ENCODE measurements at regions not wholly inside any gene's neighbourhood (a gene's known extent, or its start where the extent isn't known, plus 50 kb on each side); places are given as distances from the start of the nearest gene placed in this dataset.

DNA sequence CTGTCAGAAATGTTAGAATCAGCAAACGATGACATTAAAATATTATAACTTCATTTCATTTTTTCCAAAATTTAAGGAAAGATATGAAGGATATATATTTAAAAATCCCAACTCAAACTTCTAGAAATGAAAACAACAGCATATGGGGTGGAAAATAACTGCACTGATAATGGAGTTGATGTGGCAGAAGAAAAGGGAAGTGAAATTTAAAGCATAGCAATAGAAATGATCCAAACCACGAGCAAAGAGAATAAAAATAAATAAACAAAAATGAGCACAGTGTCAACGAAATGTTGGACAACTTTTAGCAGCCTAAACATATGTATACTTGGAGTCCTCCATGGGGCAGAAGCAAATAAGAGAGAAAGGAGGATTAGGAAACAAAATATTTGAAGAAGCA lies 280.2 kb downstream of the KCNJ3 start (continued):
- TF ChIP-seq, protein P1, sequence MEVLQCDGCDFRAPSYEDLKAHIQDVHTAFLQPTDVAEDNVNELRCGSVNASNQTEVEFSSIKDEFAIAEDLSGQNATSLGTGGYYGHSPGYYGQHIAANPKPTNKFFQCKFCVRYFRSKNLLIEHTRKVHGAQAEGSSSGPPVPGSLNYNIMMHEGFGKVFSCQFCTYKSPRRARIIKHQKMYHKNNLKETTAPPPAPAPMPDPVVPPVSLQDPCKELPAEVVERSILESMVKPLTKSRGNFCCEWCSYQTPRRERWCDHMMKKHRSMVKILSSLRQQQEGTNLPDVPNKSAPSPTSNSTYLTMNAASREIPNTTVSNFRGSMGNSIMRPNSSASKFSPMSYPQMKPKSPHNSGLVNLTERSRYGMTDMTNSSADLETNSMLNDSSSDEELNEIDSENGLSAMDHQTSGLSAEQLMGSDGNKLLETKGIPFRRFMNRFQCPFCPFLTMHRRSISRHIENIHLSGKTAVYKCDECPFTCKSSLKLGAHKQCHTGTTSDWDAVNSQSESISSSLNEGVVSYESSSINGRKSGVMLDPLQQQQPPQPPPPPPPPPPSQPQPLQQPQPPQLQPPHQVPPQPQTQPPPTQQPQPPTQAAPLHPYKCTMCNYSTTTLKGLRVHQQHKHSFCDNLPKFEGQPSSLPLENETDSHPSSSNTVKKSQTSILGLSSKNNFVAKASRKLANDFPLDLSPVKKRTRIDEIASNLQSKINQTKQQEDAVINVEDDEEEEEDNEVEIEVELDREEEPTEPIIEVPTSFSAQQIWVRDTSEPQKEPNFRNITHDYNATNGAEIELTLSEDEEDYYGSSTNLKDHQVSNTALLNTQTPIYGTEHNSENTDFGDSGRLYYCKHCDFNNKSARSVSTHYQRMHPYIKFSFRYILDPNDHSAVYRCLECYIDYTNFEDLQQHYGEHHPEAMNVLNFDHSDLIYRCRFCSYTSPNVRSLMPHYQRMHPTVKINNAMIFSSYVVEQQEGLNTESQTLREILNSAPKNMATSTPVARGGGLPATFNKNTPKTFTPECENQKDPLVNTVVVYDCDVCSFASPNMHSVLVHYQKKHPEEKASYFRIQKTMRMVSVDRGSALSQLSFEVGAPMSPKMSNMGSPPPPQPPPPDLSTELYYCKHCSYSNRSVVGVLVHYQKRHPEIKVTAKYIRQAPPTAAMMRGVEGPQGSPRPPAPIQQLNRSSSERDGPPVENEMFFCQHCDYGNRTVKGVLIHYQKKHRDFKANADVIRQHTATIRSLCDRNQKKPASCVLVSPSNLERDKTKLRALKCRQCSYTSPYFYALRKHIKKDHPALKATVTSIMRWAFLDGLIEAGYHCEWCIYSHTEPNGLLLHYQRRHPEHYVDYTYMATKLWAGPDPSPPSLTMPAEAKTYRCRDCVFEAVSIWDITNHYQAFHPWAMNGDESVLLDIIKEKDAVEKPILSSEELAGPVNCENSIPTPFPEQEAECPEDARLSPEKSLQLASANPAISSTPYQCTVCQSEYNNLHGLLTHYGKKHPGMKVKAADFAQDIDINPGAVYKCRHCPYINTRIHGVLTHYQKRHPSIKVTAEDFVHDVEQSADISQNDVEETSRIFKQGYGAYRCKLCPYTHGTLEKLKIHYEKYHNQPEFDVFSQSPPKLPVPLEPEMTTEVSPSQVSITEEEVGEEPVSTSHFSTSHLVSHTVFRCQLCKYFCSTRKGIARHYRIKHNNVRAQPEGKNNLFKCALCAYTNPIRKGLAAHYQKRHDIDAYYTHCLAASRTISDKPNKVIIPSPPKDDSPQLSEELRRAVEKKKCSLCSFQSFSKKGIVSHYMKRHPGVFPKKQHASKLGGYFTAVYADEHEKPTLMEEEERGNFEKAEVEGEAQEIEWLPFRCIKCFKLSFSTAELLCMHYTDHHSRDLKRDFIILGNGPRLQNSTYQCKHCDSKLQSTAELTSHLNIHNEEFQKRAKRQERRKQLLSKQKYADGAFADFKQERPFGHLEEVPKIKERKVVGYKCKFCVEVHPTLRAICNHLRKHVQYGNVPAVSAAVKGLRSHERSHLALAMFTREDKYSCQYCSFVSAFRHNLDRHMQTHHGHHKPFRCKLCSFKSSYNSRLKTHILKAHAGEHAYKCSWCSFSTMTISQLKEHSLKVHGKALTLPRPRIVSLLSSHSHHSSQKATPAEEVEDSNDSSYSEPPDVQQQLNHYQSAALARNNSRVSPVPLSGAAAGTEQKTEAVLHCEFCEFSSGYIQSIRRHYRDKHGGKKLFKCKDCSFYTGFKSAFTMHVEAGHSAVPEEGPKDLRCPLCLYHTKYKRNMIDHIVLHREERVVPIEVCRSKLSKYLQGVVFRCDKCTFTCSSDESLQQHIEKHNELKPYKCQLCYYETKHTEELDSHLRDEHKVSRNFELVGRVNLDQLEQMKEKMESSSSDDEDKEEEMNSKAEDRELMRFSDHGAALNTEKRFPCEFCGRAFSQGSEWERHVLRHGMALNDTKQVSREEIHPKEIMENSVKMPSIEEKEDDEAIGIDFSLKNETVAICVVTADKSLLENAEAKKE (CRISPR knock-in tag; IDR thresholded peaks at IDR 0.05): no peak
- TF ChIP-seq, protein P2, sequence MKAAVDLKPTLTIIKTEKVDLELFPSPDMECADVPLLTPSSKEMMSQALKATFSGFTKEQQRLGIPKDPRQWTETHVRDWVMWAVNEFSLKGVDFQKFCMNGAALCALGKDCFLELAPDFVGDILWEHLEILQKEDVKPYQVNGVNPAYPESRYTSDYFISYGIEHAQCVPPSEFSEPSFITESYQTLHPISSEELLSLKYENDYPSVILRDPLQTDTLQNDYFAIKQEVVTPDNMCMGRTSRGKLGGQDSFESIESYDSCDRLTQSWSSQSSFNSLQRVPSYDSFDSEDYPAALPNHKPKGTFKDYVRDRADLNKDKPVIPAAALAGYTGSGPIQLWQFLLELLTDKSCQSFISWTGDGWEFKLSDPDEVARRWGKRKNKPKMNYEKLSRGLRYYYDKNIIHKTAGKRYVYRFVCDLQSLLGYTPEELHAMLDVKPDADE (IDR thresholded peaks at IDR 0.05): no peak
- TF ChIP-seq CREB1 (CRISPR knock-in tag; IDR thresholded peaks at IDR 0.05; ENCODE audit: low read depth) (no peak), NANOG (IDR thresholded peaks at IDR 0.05; ENCODE audit: borderline replicate concordance) (no peak), POLR2AphosphoS5 (IDR thresholded peaks at IDR 0.05; ENCODE audit: low read depth) (no peak), JUNB (IDR thresholded peaks at IDR 0.05; ENCODE audit: unreplicated experiment) (no peak), STAT1 (IDR thresholded peaks at IDR 0.05; ENCODE audit: unreplicated experiment) (no peak)
- TF ChIP-seq, protein P3, sequence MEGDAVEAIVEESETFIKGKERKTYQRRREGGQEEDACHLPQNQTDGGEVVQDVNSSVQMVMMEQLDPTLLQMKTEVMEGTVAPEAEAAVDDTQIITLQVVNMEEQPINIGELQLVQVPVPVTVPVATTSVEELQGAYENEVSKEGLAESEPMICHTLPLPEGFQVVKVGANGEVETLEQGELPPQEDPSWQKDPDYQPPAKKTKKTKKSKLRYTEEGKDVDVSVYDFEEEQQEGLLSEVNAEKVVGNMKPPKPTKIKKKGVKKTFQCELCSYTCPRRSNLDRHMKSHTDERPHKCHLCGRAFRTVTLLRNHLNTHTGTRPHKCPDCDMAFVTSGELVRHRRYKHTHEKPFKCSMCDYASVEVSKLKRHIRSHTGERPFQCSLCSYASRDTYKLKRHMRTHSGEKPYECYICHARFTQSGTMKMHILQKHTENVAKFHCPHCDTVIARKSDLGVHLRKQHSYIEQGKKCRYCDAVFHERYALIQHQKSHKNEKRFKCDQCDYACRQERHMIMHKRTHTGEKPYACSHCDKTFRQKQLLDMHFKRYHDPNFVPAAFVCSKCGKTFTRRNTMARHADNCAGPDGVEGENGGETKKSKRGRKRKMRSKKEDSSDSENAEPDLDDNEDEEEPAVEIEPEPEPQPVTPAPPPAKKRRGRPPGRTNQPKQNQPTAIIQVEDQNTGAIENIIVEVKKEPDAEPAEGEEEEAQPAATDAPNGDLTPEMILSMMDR (conservative IDR thresholded peaks at IDR 0.05; ENCODE audit: low read depth in 2 of 2): no peak
- TF ChIP-seq, protein P4, sequence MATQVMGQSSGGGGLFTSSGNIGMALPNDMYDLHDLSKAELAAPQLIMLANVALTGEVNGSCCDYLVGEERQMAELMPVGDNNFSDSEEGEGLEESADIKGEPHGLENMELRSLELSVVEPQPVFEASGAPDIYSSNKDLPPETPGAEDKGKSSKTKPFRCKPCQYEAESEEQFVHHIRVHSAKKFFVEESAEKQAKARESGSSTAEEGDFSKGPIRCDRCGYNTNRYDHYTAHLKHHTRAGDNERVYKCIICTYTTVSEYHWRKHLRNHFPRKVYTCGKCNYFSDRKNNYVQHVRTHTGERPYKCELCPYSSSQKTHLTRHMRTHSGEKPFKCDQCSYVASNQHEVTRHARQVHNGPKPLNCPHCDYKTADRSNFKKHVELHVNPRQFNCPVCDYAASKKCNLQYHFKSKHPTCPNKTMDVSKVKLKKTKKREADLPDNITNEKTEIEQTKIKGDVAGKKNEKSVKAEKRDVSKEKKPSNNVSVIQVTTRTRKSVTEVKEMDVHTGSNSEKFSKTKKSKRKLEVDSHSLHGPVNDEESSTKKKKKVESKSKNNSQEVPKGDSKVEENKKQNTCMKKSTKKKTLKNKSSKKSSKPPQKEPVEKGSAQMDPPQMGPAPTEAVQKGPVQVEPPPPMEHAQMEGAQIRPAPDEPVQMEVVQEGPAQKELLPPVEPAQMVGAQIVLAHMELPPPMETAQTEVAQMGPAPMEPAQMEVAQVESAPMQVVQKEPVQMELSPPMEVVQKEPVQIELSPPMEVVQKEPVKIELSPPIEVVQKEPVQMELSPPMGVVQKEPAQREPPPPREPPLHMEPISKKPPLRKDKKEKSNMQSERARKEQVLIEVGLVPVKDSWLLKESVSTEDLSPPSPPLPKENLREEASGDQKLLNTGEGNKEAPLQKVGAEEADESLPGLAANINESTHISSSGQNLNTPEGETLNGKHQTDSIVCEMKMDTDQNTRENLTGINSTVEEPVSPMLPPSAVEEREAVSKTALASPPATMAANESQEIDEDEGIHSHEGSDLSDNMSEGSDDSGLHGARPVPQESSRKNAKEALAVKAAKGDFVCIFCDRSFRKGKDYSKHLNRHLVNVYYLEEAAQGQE (IDR thresholded peaks at IDR 0.05; ENCODE audit: unreplicated experiment): no peak

All from GM23338 (cell line).